H1 (cell line): ENCODE measurements at regions not wholly inside any gene's neighbourhood (a gene's known extent, or its start where the extent isn't known, plus 50 kb on each side); places are given as distances from the start of the nearest gene placed in this dataset.

Experiments
- CREB1 ChIP-seq: IDR thresholded peaks from 2 replicates; pipeline ENCODE4 v1.6.1; 2012; ENCODE audit warnings: inconsistent platforms
- EZH2 ChIP-seq: fragments of 200-600 bp; sonication (generic); IDR thresholded peaks from 2 replicates; pipeline ENCODE4 v1.7.1; 2012; ENCODE audit warnings: low read depth, mild to moderate bottlenecking, moderate library complexity, low read length, inconsistent platforms; ENCODE audit not compliant: severe bottlenecking
- TF ChIP-seq, protein P1 (sequence below), 3 experiments: IDR thresholded peaks; 1 replicate in 2 of 3; 2 replicates in 1 of 3; pipeline versions ENCODE4 v1.5.1 to v1.6.1; 2011; ENCODE audit warnings: low read length in 3 of 3, mild to moderate bottlenecking in 3 of 3, inconsistent platforms in 2 of 3, low read depth in 1 of 3, moderate library complexity in 1 of 3; ENCODE audit not compliant: insufficient read depth in 1 of 3; ENCODE audit errors: control extremely low read depth in 1 of 3

- TF ChIP-seq, protein P1, sequence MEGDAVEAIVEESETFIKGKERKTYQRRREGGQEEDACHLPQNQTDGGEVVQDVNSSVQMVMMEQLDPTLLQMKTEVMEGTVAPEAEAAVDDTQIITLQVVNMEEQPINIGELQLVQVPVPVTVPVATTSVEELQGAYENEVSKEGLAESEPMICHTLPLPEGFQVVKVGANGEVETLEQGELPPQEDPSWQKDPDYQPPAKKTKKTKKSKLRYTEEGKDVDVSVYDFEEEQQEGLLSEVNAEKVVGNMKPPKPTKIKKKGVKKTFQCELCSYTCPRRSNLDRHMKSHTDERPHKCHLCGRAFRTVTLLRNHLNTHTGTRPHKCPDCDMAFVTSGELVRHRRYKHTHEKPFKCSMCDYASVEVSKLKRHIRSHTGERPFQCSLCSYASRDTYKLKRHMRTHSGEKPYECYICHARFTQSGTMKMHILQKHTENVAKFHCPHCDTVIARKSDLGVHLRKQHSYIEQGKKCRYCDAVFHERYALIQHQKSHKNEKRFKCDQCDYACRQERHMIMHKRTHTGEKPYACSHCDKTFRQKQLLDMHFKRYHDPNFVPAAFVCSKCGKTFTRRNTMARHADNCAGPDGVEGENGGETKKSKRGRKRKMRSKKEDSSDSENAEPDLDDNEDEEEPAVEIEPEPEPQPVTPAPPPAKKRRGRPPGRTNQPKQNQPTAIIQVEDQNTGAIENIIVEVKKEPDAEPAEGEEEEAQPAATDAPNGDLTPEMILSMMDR (IDR thresholded peaks at IDR 0.05; ENCODE audit: control extremely low read depth in 1 of 3, insufficient read depth in 1 of 3, low read depth in 1 of 3, low read length in 3 of 3): no peak
- TF ChIP-seq CREB1 (no peak), EZH2 (no peak)
- TF ChIP-seq, all 59 proteins: peak for 0
These were observed 578.4 kb downstream of the TRIML1 start (continued) for GRCh38 chr4:188717661-188718060.
